ENCODE measurements at regions not wholly inside any gene's neighbourhood (a gene's known extent, or its start where the extent isn't known, plus 50 kb on each side); places are given as distances from the start of the nearest gene placed in this dataset.
A peak's percentile ranks its signal among the peaks of the same experiment; 100 is the strongest.

- no peaks in the 10 kb centered on the region for H3K9me3 ChIP-seq
- intact Hi-C loops (cut with DNase I) = no loop called here
- no peak for TF ChIP-seq POLR2AphosphoS5 (IDR thresholded peaks at IDR 0.05)
- TF ChIP-seq POLR2A (IDR thresholded peaks at IDR 0.05; ENCODE audit: low read depth) = no peak
- TF ChIP-seq CTCF (IDR thresholded peaks at IDR 0.05) = no peak
- TF ChIP-seq EP300 (IDR thresholded peaks at IDR 0.05) = no peak
- H3K4me3 ChIP-seq = no peak overlapping the region
- H3K4me1 ChIP-seq = peaks cover 13 to 63% (median 42%) of the 10 kb centered on the region in 4 donors
- no peak for DNase-seq (ENCODE audit: extremely low spot score)
- H3K27ac ChIP-seq (replicated peaks in 1 of 4) = peak overlapping the region; percentile 81 to 87 (median 82)
- WGBS = 46% methylated on average over 7 of the region's 7 CpGs
- H3K27me3 ChIP-seq = no peaks in the 10 kb centered on the region
- H3K36me3 ChIP-seq = no peaks in the 10 kb centered on the region
Measured at GRCh38 chr6:121506761-121507754, 71.6 kb downstream of the GJA1 start.

- Histone ChIP-seq H3K4me3 (no peak overlapping the region), H3K9me3 (no peaks in the 10 kb centered on the region), H3K27ac (replicated peaks in 1 of 4) (peak overlapping the region; percentile 52 to 67 (median 59)), H3K27me3 (no peaks in the 10 kb centered on the region), H3K4me1 (peaks cover 7 to 36% (median 22%) of the 10 kb centered on the region in 4 donors), H3K36me3 (no peaks in the 10 kb centered on the region)
- intact Hi-C loops (cut with DNase I) = no loop called here
- 52% methylated on average over 8 of the region's 8 CpGs for WGBS
- DNase-seq (ENCODE audit: extremely low spot score) = no peak
- no peak for TF ChIP-seq POLR2AphosphoS5 (IDR thresholded peaks at IDR 0.05)
- no peak for TF ChIP-seq POLR2A (IDR thresholded peaks at IDR 0.05; ENCODE audit: low read depth)
- no peak for TF ChIP-seq CTCF (IDR thresholded peaks at IDR 0.05)
Measured at GRCh38 chr6:121510568-121511177, 75.2 kb downstream of the GJA1 start.

- intact Hi-C loops (cut with DNase I) = no loop called here
- Histone ChIP-seq H3K36me3 (no peaks in the 10 kb centered on the region), H3K27ac (replicated peaks in 1 of 4) (no peak overlapping the region), H3K9me3 (no peaks in the 10 kb centered on the region), H3K4me3 (no peak overlapping the region), H3K27me3 (no peaks in the 10 kb centered on the region), H3K4me1 (peaks cover 0 to 12% (median 11%) of the 10 kb centered on the region in 4 donors)
- DNase-seq (ENCODE audit: extremely low spot score) = no peak
- WGBS = 94% methylated on average over 1 of the region's 1 CpG
- TF ChIP-seq POLR2A (IDR thresholded peaks at IDR 0.05; ENCODE audit: low read depth) (no peak), POLR2AphosphoS5 (IDR thresholded peaks at IDR 0.05) (no peak), EP300 (IDR thresholded peaks at IDR 0.05) (no peak), CTCF (IDR thresholded peaks at IDR 0.05) (no peak)
Measured at GRCh38 chr6:121515630-121516265, 80.3 kb downstream of the GJA1 start.

- intact Hi-C loops (cut with DNase I) = no loop called here
- Histone ChIP-seq H3K4me3 (no peak overlapping the region), H3K4me1 (peaks cover 0 to 14% (median 13%) of the 10 kb centered on the region in 4 donors), H3K27me3 (no peaks in the 10 kb centered on the region), H3K9me3 (no peaks in the 10 kb centered on the region), H3K27ac (replicated peaks in 1 of 4) (no peak overlapping the region), H3K36me3 (no peaks in the 10 kb centered on the region)
- 94% methylated on average over 6 of the region's 6 CpGs for WGBS
- DNase-seq (ENCODE audit: extremely low spot score) = no peak
- TF ChIP-seq POLR2A (IDR thresholded peaks at IDR 0.05; ENCODE audit: low read depth) (no peak), EP300 (IDR thresholded peaks at IDR 0.05) (no peak), CTCF (IDR thresholded peaks at IDR 0.05) (no peak), POLR2AphosphoS5 (IDR thresholded peaks at IDR 0.05) (no peak)
Measured at GRCh38 chr6:121516331-121516730, 80.9 kb downstream of the GJA1 start.
